Effector memory CD8-positive, alpha-beta T cell (primary cell): ENCODE measurements at regions not wholly inside any gene's neighbourhood (a gene's known extent, or its start where the extent isn't known, plus 50 kb on each side); places are given as distances from the start of the nearest gene placed in this dataset.

Experiments used
- ATAC-seq: fragments of 150-1000 bp; cut with Tn5 transposase; replicated peaks from 2 replicates; pipeline ENCODE4 v1.10.0; 2021; ENCODE audit warnings: mild to moderate bottlenecking, moderate library complexity
- DNase-seq, 3 experiments: peaks; one replicate each; pipeline ENCODE4 v3.0.0; 2021
- H3K27ac Mint-ChIP-seq, 2 donors: one replicate each; pipeline ENCODE4 v1.8.0; 2022; ENCODE audit warnings: mild to moderate bottlenecking in 2 of 2, mixed read lengths in 2 of 2, moderate library complexity in 2 of 2
- H3K27me3 Mint-ChIP-seq, 2 donors: one replicate each; pipeline ENCODE4 v1.8.0; 2022; ENCODE audit warnings: mixed read lengths in 2 of 2
- H3K36me3 Mint-ChIP-seq: one replicate; pipeline ENCODE4 v1.8.0; 2022; ENCODE audit warnings: mild to moderate bottlenecking, moderate library complexity, mixed read lengths; ENCODE audit not compliant: insufficient read depth
- H3K4me1 Mint-ChIP-seq, 2 donors: one replicate each; pipeline ENCODE4 v1.8.0; 2022; ENCODE audit warnings: low read depth in 2 of 2, mixed read lengths in 2 of 2
- H3K4me3 Mint-ChIP-seq, 2 donors: one replicate each; pipeline ENCODE4 v1.8.0; 2022; ENCODE audit warnings: mild to moderate bottlenecking in 2 of 2, mixed read lengths in 2 of 2, moderate library complexity in 2 of 2
- H3K9me3 Mint-ChIP-seq, 2 donors: one replicate each; pipeline ENCODE4 v1.8.0; 2022; ENCODE audit warnings: mixed read lengths in 2 of 2

GRCh38 chr2:120675460-120676130 lies 60.1 kb upstream of the GLI2 start:
- DNase-seq (peak in 1 of 3 experiments; percentile 22), ATAC-seq (no peak)
- peaks cover 46 to 77% of the 10 kb centered on the region in 2 donors for H3K27me3 Mint-ChIP-seq
- H3K4me3 Mint-ChIP-seq = no peak overlapping the region
- H3K4me1 Mint-ChIP-seq = peaks cover 2 to 4% of the 10 kb centered on the region in 2 donors
- no peaks in the 10 kb centered on the region for H3K9me3 Mint-ChIP-seq
- peaks cover 12% of the 10 kb centered on the region for H3K36me3 Mint-ChIP-seq
- no peak overlapping the region for H3K27ac Mint-ChIP-seq

- no peaks in the 10 kb centered on the region for H3K9me3 Mint-ChIP-seq
- peaks cover 13% of the 10 kb centered on the region for H3K36me3 Mint-ChIP-seq
- no peak for ATAC-seq
- H3K4me3 Mint-ChIP-seq = no peak overlapping the region
- peaks cover 43 to 84% of the 10 kb centered on the region in 2 donors for H3K27me3 Mint-ChIP-seq
- H3K27ac Mint-ChIP-seq = no peak overlapping the region
- H3K4me1 Mint-ChIP-seq = peaks cover 2 to 4% of the 10 kb centered on the region in 2 donors
- no peak for DNase-seq
These were observed 58.4 kb upstream of the GLI2 start for GRCh38 chr2:120677221-120677620.

- peaks cover 13% of the 10 kb centered on the region for H3K36me3 Mint-ChIP-seq
- ATAC-seq (no peak), DNase-seq (no peak)
- no peaks in the 10 kb centered on the region for H3K9me3 Mint-ChIP-seq
- peaks cover 44 to 84% of the 10 kb centered on the region in 2 donors for H3K27me3 Mint-ChIP-seq
- H3K4me3 Mint-ChIP-seq = no peak overlapping the region
- no peak overlapping the region for H3K27ac Mint-ChIP-seq
- peaks cover 2 to 4% of the 10 kb centered on the region in 2 donors for H3K4me1 Mint-ChIP-seq
These were observed 57.9 kb upstream of the GLI2 start for GRCh38 chr2:120677696-120678247.

- Mint-ChIP-seq H3K4me1 (peaks cover 2 to 4% of the 10 kb centered on the region in 2 donors), H3K36me3 (peaks cover 13% of the 10 kb centered on the region), H3K9me3 (no peaks in the 10 kb centered on the region), H3K27me3 (peaks cover 47 to 84% of the 10 kb centered on the region in 2 donors), H3K4me3 (no peak overlapping the region), H3K27ac (no peak overlapping the region)
- DNase-seq (no peak), ATAC-seq (no peak)
These were observed 57.4 kb upstream of the GLI2 start for GRCh38 chr2:120678251-120678650.

- Mint-ChIP-seq H3K4me3 (no peak overlapping the region), H3K36me3 (peaks cover 13% of the 10 kb centered on the region), H3K27me3 (peaks cover 52 to 84% of the 10 kb centered on the region in 2 donors), H3K9me3 (no peaks in the 10 kb centered on the region), H3K27ac (no peak overlapping the region), H3K4me1 (peaks cover 2 to 4% of the 10 kb centered on the region in 2 donors)
- no peak for ATAC-seq
- no peak for DNase-seq
These were observed 56.7 kb upstream of the GLI2 start for GRCh38 chr2:120678926-120679325.

GRCh38 chr2:120679526-120679925 lies 56.1 kb upstream of the GLI2 start:
- peaks cover 2 to 4% of the 10 kb centered on the region in 2 donors for H3K4me1 Mint-ChIP-seq

GRCh38 chr2:120680136-120680761 lies 55.4 kb upstream of the GLI2 start:
- H3K27me3 Mint-ChIP-seq = peaks cover 55 to 85% of the 10 kb centered on the region in 2 donors
- H3K4me1 Mint-ChIP-seq = peaks cover 2 to 4% of the 10 kb centered on the region in 2 donors
- H3K36me3 Mint-ChIP-seq = peaks cover 13% of the 10 kb centered on the region
- ATAC-seq = peak; percentile 68
- peak; percentile 48 to 56 (median 49) for DNase-seq
- no peak overlapping the region for H3K4me3 Mint-ChIP-seq
- no peaks in the 10 kb centered on the region for H3K9me3 Mint-ChIP-seq
- peak overlapping the region in 1 of 2 donors; percentile 35 for H3K27ac Mint-ChIP-seq

More at GRCh38 chr2:120679526-120679925, 56.1 kb upstream of the GLI2 start:
- Mint-ChIP-seq H3K4me3 (no peak overlapping the region), H3K36me3 (peaks cover 13% of the 10 kb centered on the region), H3K27me3 (peaks cover 55 to 84% of the 10 kb centered on the region in 2 donors), H3K9me3 (no peaks in the 10 kb centered on the region), H3K27ac (no peak overlapping the region)
- ATAC-seq (no peak), DNase-seq (no peak)

- H3K36me3 Mint-ChIP-seq = peaks cover 13% of the 10 kb centered on the region
- no peak overlapping the region for H3K27ac Mint-ChIP-seq
- peaks cover 48 to 82% of the 10 kb centered on the region in 2 donors for H3K27me3 Mint-ChIP-seq
- ATAC-seq = no peak
- no peaks in the 10 kb centered on the region for H3K9me3 Mint-ChIP-seq
- DNase-seq = no peak
- H3K4me1 Mint-ChIP-seq = peaks cover 0 to 4% of the 10 kb centered on the region in 2 donors
- H3K4me3 Mint-ChIP-seq = no peak overlapping the region
These were observed 54.5 kb upstream of the GLI2 start for GRCh38 chr2:120681181-120681580.

- ATAC-seq (no peak), DNase-seq (no peak)
- peaks cover 0 to 4% of the 10 kb centered on the region in 2 donors for H3K4me1 Mint-ChIP-seq
- H3K27me3 Mint-ChIP-seq = peaks cover 42 to 76% of the 10 kb centered on the region in 2 donors
- H3K27ac Mint-ChIP-seq = no peak overlapping the region
- no peak overlapping the region for H3K4me3 Mint-ChIP-seq
- H3K36me3 Mint-ChIP-seq = peaks cover 13% of the 10 kb centered on the region
- no peaks in the 10 kb centered on the region for H3K9me3 Mint-ChIP-seq
These were observed 53.9 kb upstream of the GLI2 start for GRCh38 chr2:120681696-120682288.

GRCh38 chr2:120682654-120683053 lies 53.0 kb upstream of the GLI2 start:
- no peak for DNase-seq
- no peak for ATAC-seq

GRCh38 chr2:120683081-120683480 lies 52.6 kb upstream of the GLI2 start:
- Mint-ChIP-seq H3K4me1 (peaks cover 0 to 4% of the 10 kb centered on the region in 2 donors), H3K36me3 (peaks cover 13% of the 10 kb centered on the region), H3K27ac (no peak overlapping the region), H3K27me3 (peaks cover 29 to 63% of the 10 kb centered on the region in 2 donors), H3K9me3 (no peaks in the 10 kb centered on the region), H3K4me3 (no peak overlapping the region)
- ATAC-seq (no peak), DNase-seq (no peak)

More at GRCh38 chr2:120682654-120683053, 53.0 kb upstream of the GLI2 start:
- no peak overlapping the region for H3K4me3 Mint-ChIP-seq
- H3K36me3 Mint-ChIP-seq = peaks cover 13% of the 10 kb centered on the region
- H3K27me3 Mint-ChIP-seq = peaks cover 33 to 68% of the 10 kb centered on the region in 2 donors
- H3K9me3 Mint-ChIP-seq = no peaks in the 10 kb centered on the region
- no peak overlapping the region for H3K27ac Mint-ChIP-seq
- peaks cover 0 to 4% of the 10 kb centered on the region in 2 donors for H3K4me1 Mint-ChIP-seq

- peaks cover 26 to 59% of the 10 kb centered on the region in 2 donors for H3K27me3 Mint-ChIP-seq
- ATAC-seq = no peak
- H3K36me3 Mint-ChIP-seq = peaks cover 13% of the 10 kb centered on the region
- no peaks in the 10 kb centered on the region for H3K9me3 Mint-ChIP-seq
- H3K4me3 Mint-ChIP-seq = no peak overlapping the region
- H3K27ac Mint-ChIP-seq = no peak overlapping the region
- DNase-seq = no peak
- peaks cover 0 to 4% of the 10 kb centered on the region in 2 donors for H3K4me1 Mint-ChIP-seq
These were observed 52.0 kb upstream of the GLI2 start for GRCh38 chr2:120683701-120684100.

- Mint-ChIP-seq H3K4me3 (no peak overlapping the region), H3K9me3 (no peaks in the 10 kb centered on the region), H3K27ac (no peak overlapping the region), H3K36me3 (peaks cover 9% of the 10 kb centered on the region), H3K4me1 (peaks cover 0 to 4% of the 10 kb centered on the region in 2 donors), H3K27me3 (peaks cover 19 to 59% of the 10 kb centered on the region in 2 donors)
- no peak for DNase-seq
- ATAC-seq = no peak
These were observed 51.2 kb upstream of the GLI2 start for GRCh38 chr2:120684289-120685065.
